ENCODE measurements at regions not wholly inside any gene's neighbourhood (a gene's known extent, or its start where the extent isn't known, plus 50 kb on each side); places are given as distances from the start of the nearest gene placed in this dataset.

- peaks cover 1% of the 10 kb centered on the region for H3K4me1 ChIP-seq (ENCODE audit: control insufficient read depth, extremely low read depth, insufficient read depth, low read length)
- no peak overlapping the region for H3K4me2 ChIP-seq (ENCODE audit: insufficient read depth, low read length)
- POLR2A ChIA-PET = no interaction called here
- H3K27me3 ChIP-seq (ENCODE audit: control insufficient read depth in 2 of 2, insufficient read depth in 2 of 2, low read length in 2 of 2) = peaks cover 4 to 10% of the 10 kb centered on the region in 2 experiments
- H2AFZ ChIP-seq (ENCODE audit: low read depth, low read length) = no peak overlapping the region
- TF ChIP-seq MAX (IDR thresholded peaks at IDR 0.05; ENCODE audit: insufficient read depth, insufficient read length) = no peak
- no peak for TF ChIP-seq FOS (IDR thresholded peaks at IDR 0.05; ENCODE audit: borderline replicate concordance, insufficient read depth, low read length)
- no peak for TF ChIP-seq JUN (IDR thresholded peaks at IDR 0.05; ENCODE audit: borderline replicate concordance, insufficient read depth, insufficient read length, low read depth)
- no peak for TF ChIP-seq POLR2A (IDR thresholded peaks at IDR 0.05; ENCODE audit: low read depth, low read length)
- TF ChIP-seq GATA2 (IDR thresholded peaks at IDR 0.05; ENCODE audit: insufficient read depth, insufficient read length, low read depth, low read length) = no peak
- TF ChIP-seq MYC (IDR thresholded peaks at IDR 0.05; ENCODE audit: low read depth, low read length) = no peak
- TF ChIP-seq CTCF (IDR thresholded peaks at IDR 0.05; ENCODE audit: extremely low read depth in 1 of 2, insufficient read depth in 1 of 2, low read depth in 1 of 2, low read length in 2 of 2) = no peak
- no peak for TF ChIP-seq EZH2 (IDR thresholded peaks at IDR 0.05; ENCODE audit: borderline replicate concordance, low read depth, low read length, severe bottlenecking)
- TF ChIP-seq POLR2AphosphoS5 (IDR thresholded peaks at IDR 0.05; ENCODE audit: insufficient read depth, low read depth, low read length) = no peak
- H3K9me3 ChIP-seq (replicated peaks; ENCODE audit: control insufficient read depth, insufficient read depth, low read length) = no peaks in the 10 kb centered on the region
- H3K9ac ChIP-seq (replicated peaks; ENCODE audit: extremely low read depth, insufficient read depth, low read length) = no peak overlapping the region
- H3K9me1 ChIP-seq (replicated peaks; ENCODE audit: control insufficient read depth, extremely low read depth, insufficient read depth, low read length) = no peaks in the 10 kb centered on the region
- H3K36me3 ChIP-seq (ENCODE audit: control insufficient read depth in 2 of 2, extremely low read depth in 1 of 2, insufficient read depth in 2 of 2, low read length in 2 of 2) = no peaks in the 10 kb centered on the region
- BruUV-seq (replicated peaks) = no TSS peak
- no peaks in the 10 kb centered on the region for H4K20me1 ChIP-seq (replicated peaks; ENCODE audit: control insufficient read depth, extremely low read depth, insufficient read depth, low read length)
- no peaks in the 10 kb centered on the region for H3K79me2 ChIP-seq (ENCODE audit: control insufficient read depth, insufficient read depth, low read length)
- dilution Hi-C loops (cut with MboI; ENCODE audit: extremely low pct_ligation_motif_present, low sequenced_read_pairs) = no loop called here
- no peak overlapping the region for H3K27ac ChIP-seq (ENCODE audit: insufficient read depth, low read depth, low read length)
- CTCF ChIA-PET = interaction anchor here (1.3 kb wide), 1 partner anchor 13 kb away, joined by 3 read pairs; no protein-coding TSS in a partner anchor
- FAIRE-seq (no peak), DNase-seq (ENCODE audit: low read depth, low spot score) (no peak)
- no peak overlapping the region for H3K4me3 ChIP-seq (replicated peaks in 1 of 3; ENCODE audit: insufficient read depth in 1 of 3, low read depth in 1 of 3, low read length in 3 of 3)
- intact Hi-C loops (cut with micrococcal nuclease) = no loop called here
Measured at GRCh38 chr12:66041651-66042363, 88.7 kb downstream of the LLPH start.
